CD4-positive, alpha-beta T cell treated with Interleukin-4 for 1 hour (primary cell): ENCODE measurements at regions not wholly inside any gene's neighbourhood (a gene's known extent, or its start where the extent isn't known, plus 50 kb on each side); places are given as distances from the start of the nearest gene placed in this dataset.

Experiments
- DNase-seq, 2 donors: peaks; one replicate each; pipeline ENCODE4 v3.0.0-alpha.2; 2020 to 2022

- no peak for DNase-seq
Measured at GRCh38 chr5:15080219-15080618, 208.6 kb upstream of the ANKH start.

DNA sequence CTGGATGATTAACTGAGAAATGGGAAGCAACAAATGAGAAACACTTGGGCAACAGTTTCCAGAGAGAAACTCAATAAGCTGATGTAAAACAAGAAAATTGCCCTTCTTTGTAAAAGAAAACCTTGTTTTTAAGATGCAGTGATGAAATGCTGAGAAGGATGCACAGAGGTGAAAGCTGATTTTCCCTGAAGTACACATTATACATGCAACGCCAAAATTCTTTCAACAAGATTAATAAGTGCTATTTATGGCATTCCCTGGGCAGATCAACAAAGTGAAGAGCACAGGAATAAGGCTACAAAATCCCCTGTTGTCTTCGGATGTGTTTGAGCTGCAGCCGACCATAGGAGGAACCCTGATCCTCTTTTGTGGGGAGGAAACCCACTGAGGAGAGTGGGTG, 208.0 kb upstream of the ANKH start:
- DNase-seq, result no peak

- no peak for DNase-seq
Measured at GRCh38 chr5:15074651-15075050, 203.1 kb upstream of the ANKH start.

GRCh38 chr5:15073453-15073852, 201.9 kb upstream of the ANKH start:
- DNase-seq, result no peak

DNA sequence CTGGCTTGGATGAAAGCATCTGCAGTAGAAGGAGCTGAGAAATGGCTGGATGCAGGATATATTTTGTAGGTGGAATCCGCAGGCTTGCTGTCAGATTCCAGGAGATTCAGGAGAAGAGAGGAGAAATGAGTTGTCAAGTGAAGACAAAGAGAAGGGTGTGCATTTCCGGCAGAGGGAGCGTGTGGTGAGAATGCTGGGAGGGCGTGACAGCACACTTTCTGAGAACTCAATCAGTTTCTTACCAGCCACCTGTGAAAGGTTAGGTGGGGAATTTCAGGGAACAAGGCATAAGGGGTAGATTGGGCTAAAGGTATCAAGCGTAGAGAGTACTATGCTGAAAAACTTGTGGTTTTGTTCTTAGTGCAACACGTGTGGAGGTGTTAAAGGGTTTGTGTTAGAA, 199.3 kb upstream of the ANKH start:
- DNase-seq, result no peak

GRCh38 chr5:15069407-15069905, 197.9 kb upstream of the ANKH start:
- DNase-seq, result no peak

DNA sequence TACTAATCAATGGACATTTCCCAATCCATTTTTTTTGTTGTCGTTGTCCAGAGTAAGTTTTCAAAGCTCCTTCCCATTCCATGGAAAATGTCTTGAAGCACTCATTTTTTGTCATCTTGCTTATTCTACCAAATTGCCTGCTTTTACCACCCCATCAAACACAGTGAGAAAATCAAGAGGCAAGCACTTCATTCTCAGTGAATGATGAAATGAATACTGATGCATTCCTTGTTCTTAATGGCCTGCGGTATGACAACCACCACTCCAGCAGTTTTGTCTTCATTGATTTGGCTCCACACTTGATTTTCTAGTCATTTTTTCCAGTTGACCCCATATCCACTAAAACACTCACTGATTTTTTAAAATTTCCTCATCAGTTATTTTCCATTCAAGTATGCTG, 193.5 kb upstream of the ANKH start:
- DNase-seq, result no peak

DNA sequence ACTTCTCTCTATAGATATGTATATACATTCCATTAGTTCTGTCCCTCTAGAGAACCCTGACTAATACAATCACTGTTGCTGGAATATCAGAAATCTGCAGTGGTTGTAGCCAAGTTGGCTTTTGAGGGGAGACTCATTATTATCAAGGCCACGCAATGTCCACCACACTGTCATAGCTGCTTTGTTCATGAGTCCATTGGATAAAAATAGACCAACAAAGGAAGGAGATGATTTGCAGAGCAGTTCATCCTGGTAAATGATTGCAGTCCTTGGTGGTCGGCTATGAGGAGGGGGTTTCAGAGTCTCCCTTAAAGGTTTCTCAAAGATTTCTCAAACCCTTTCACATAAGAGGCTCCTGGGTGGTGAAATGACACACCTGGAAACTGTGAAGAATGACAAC, 192.8 kb upstream of the ANKH start:
- no peak for DNase-seq

- no peak for DNase-seq
Measured at GRCh38 chr5:15056988-15057592, 185.5 kb upstream of the ANKH start.

GRCh38 chr5:15044521-15044920, 172.9 kb upstream of the ANKH start:
- DNase-seq, result no peak

GRCh38 chr5:15037247-15037908, 165.8 kb upstream of the ANKH start:
- no peak for DNase-seq

GRCh38 chr5:15034379-15034778, 162.8 kb upstream of the ANKH start:
- no peak for DNase-seq

- no peak for DNase-seq
Measured at GRCh38 chr5:15031180-15031579, 159.6 kb upstream of the ANKH start.

GRCh38 chr5:15027764-15028163, 156.2 kb upstream of the ANKH start:
- no peak for DNase-seq

DNA sequence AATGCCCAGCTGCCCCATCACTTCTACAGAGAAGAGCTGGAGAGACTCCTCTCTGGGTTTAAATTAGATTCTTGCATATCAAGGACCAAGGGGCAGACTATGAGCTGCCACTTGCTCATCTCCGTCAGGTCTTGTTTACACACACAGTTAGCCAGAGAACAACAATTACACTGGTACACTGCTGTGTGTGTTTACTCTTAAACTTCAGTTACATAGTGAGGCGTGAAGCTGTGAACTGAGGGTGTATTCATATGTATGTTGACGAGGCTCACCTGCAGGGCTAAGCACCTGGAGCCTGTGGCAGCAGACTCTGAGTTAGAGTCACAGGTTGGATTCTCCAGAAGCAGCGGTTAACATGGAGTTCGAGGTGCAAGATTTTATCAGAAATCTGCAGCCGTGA, 155.4 kb upstream of the ANKH start:
- DNase-seq, result no peak

DNA sequence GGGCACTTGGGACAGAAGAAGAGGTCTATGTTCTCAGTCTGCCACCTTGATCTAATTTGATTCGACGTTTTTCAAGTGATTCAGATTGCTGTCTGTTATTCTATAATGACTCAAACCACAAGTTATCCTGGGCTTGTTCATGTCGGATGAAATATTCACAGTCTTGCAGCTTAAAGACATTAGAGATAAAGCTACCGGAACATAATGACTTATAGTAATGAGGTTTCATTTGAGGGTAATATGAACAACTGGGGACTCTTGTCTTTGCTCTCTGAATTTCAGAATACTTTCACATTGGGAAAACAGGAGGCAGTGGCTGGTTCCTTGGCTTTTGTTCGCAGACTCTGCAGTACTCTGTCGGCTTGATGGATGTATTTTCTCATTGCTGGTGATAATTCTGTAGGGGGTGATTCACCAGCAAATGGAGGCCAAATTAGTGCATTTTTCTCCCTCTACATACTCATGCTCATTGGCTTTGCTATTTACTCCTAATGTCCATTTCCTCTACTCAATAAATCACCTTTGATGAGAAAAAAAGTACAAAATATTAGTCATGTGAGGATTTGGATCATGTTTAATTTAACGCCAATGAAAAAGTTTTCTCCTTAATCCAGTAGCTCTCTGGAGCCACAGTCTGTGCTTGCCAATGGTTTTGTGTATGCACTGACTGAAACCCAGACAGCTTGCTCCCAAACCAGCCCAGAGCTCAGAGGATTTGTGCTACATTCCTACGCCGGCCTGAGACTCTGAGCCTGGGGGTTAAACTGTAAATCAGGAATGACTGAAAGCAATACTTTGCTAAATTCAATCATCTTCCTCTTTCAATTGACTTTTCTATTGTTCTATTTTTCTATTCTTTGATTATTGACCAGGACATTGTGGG, 154.7 kb upstream of the ANKH start:
- DNase-seq, result no peak

GRCh38 chr5:15023846-15024245, 152.3 kb upstream of the ANKH start:
- DNase-seq, result no peak

DNA sequence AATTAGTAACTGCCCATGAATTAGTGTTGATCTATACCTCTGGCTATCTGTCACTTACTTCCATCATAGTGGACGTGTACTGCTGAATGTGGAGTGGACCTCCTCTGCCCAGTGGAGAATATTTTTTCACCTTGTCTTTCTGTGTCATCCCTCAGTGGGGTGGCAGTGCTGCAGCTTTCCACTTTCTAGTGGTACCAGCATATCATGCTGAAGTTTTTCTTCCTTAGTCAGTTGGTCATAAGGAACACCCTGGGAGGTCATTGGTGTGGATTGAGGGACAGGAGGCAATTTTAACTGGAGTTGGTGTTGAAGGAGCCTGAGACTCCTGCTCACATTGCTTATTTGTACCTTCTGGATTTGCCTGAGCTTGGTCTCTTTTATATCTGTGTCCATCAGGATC, 151.7 kb upstream of the ANKH start:
- DNase-seq, result no peak

GRCh38 chr5:15021266-15022046, 149.9 kb upstream of the ANKH start:
- no peak for DNase-seq

DNA sequence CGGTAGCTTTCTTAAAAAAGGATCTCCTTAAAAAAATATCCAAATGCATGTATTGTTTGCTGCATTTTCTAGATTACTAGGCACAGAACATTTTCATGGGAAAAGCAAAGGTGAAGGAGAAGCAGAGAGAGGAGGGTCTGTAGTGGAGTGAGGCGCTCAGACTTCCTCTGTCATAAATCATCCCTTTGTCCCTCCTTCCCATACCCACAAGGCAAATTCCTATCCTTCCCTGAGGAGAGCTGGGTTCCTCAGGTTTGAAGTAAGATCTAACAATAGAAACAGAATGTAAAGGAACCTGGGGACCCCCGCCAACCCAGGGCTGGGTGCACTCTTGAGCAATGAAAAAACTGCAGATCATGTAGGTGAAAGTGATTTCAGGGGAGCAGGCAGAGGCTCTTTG, 149.2 kb upstream of the ANKH start:
- DNase-seq, result no peak

GRCh38 chr5:15014809-15015208, 143.2 kb upstream of the ANKH start:
- DNase-seq, result no peak

- DNase-seq, result peak in 1 of 2 donors; percentile 51
Measured at GRCh38 chr5:15013654-15014463, 142.3 kb upstream of the ANKH start.
